ENCODE measurements at regions not wholly inside any gene's neighbourhood (a gene's known extent, or its start where the extent isn't known, plus 50 kb on each side); places are given as distances from the start of the nearest gene placed in this dataset.

GRCh38 chr12:131487388-131488124 is 223.3 kb upstream of the SFSWAP start:
- intact Hi-C loops (cut with DNase I) = loop anchor here in 1 of 2 donors (2.0 kb wide), 1 partner anchor 61 kb away; no protein-coding TSS in a partner anchor
- DNase-seq (ENCODE audit: low spot score) = no peak

- DNase-seq (ENCODE audit: low spot score) = no peak
These were observed 221.2 kb upstream of the SFSWAP start for GRCh38 chr12:131489718-131490117.

GRCh38 chr12:131491155-131491554 is 219.7 kb upstream of the SFSWAP start:
- intact Hi-C loops (cut with DNase I) = loop anchor here in 1 of 2 donors (5.0 kb wide), 1 partner anchor 506 kb away; no protein-coding TSS in a partner anchor
- DNase-seq (ENCODE audit: low spot score) = no peak

More at GRCh38 chr12:131489718-131490117, 221.2 kb upstream of the SFSWAP start:
- intact Hi-C loops (cut with DNase I) = loop anchor here in 1 of 2 donors (5.0 kb wide), 1 partner anchor 508 kb away; no protein-coding TSS in a partner anchor

- intact Hi-C loops (cut with DNase I) = loop anchor here in 1 of 2 donors (5.0 kb wide), 1 partner anchor 505 kb away; no protein-coding TSS in a partner anchor
- no peak for DNase-seq (ENCODE audit: low spot score)
These were observed 218.9 kb upstream of the SFSWAP start for GRCh38 chr12:131491916-131492490.

GRCh38 chr12:131493068-131493826 is 217.6 kb upstream of the SFSWAP start:
- DNase-seq (ENCODE audit: low spot score) = no peak
- intact Hi-C loops (cut with DNase I) = loop anchor here in 1 of 2 donors (5.0 kb wide), 1 partner anchor 504 kb away; no protein-coding TSS in a partner anchor

- intact Hi-C loops (cut with DNase I) = loop anchor here in 1 of 2 donors (5.0 kb wide), 1 partner anchor 503 kb away; no protein-coding TSS in a partner anchor
- DNase-seq (ENCODE audit: low spot score) = no peak
These were observed 216.7 kb upstream of the SFSWAP start for GRCh38 chr12:131494216-131494615.

- DNase-seq (ENCODE audit: low spot score) = no peak
- intact Hi-C loops (cut with DNase I) = loop anchor here in 1 of 2 donors (5.0 kb wide), 1 partner anchor 502 kb away; no protein-coding TSS in a partner anchor
These were observed 216.0 kb upstream of the SFSWAP start for GRCh38 chr12:131494741-131495524.

- no peak for DNase-seq (ENCODE audit: low spot score)
These were observed 212.9 kb upstream of the SFSWAP start for GRCh38 chr12:131497966-131498365.

GRCh38 chr12:131499160-131499863 is 211.6 kb upstream of the SFSWAP start:
- intact Hi-C loops (cut with DNase I) = no loop called here

More at GRCh38 chr12:131497966-131498365, 212.9 kb upstream of the SFSWAP start:
- intact Hi-C loops (cut with DNase I) = no loop called here

GRCh38 chr12:131499864-131500190 is 211.1 kb upstream of the SFSWAP start:
- intact Hi-C loops (cut with DNase I) = no loop called here
- DNase-seq (ENCODE audit: low spot score) = no peak

More at GRCh38 chr12:131499160-131499863, 211.6 kb upstream of the SFSWAP start:
- no peak for DNase-seq (ENCODE audit: low spot score)

- no peak for DNase-seq (ENCODE audit: low spot score)
These were observed 210.3 kb upstream of the SFSWAP start for GRCh38 chr12:131500564-131500963.

GRCh38 chr12:131505561-131505960 is 205.3 kb upstream of the SFSWAP start:
- DNase-seq (ENCODE audit: low spot score) = peak; percentile 75
- intact Hi-C loops (cut with DNase I) = no loop called here

More at GRCh38 chr12:131500564-131500963, 210.3 kb upstream of the SFSWAP start:
- intact Hi-C loops (cut with DNase I) = no loop called here

GRCh38 chr12:131506426-131506825 is 204.5 kb upstream of the SFSWAP start:
- no peak for DNase-seq (ENCODE audit: low spot score)
- intact Hi-C loops (cut with DNase I) = no loop called here

GRCh38 chr12:131507094-131507493 is 203.8 kb upstream of the SFSWAP start:
- DNase-seq (ENCODE audit: low spot score) = no peak
- intact Hi-C loops (cut with DNase I) = no loop called here

- peak; percentile 19 for DNase-seq (ENCODE audit: low spot score)
- intact Hi-C loops (cut with DNase I) = no loop called here
These were observed 203.0 kb upstream of the SFSWAP start for GRCh38 chr12:131507881-131508280.

- intact Hi-C loops (cut with DNase I) = no loop called here
- no peak for DNase-seq (ENCODE audit: low spot score)
These were observed 201.2 kb upstream of the SFSWAP start for GRCh38 chr12:131509701-131510100.

GRCh38 chr12:131510431-131510830 is 200.5 kb upstream of the SFSWAP start:
- intact Hi-C loops (cut with DNase I) = no loop called here
- DNase-seq (ENCODE audit: low spot score) = no peak

- intact Hi-C loops (cut with DNase I) = no loop called here
- no peak for DNase-seq (ENCODE audit: low spot score)
These were observed 199.5 kb upstream of the SFSWAP start for GRCh38 chr12:131511391-131511802.

Data from posterior vena cava (tissue), 2 donors.